H9 (cell line): ENCODE measurements at regions not wholly inside any gene's neighbourhood (a gene's known extent, or its start where the extent isn't known, plus 50 kb on each side); places are given as distances from the start of the nearest gene placed in this dataset.

Experiments
- DNase-seq: peaks from one replicate; pipeline ENCODE4 v3.0.0-alpha.2; 2017
- H2AFZ ChIP-seq: one replicate; pipeline ENCODE4 v1.6.1; 2013; ENCODE audit warnings: mild to moderate bottlenecking, low read length, control low read depth, moderate library complexity
- H2AK5ac ChIP-seq: 2 replicates; pipeline ENCODE4 v1.6.1; 2013; ENCODE audit warnings: low read length, control low read depth, mixed read lengths; ENCODE audit not compliant: insufficient read length
- H2BK120ac ChIP-seq: one replicate; pipeline ENCODE4 v1.6.1; 2013; ENCODE audit warnings: low read depth, mild to moderate bottlenecking, low read length, control low read depth, inconsistent platforms; ENCODE audit not compliant: poor library complexity, severe bottlenecking
- H2BK12ac ChIP-seq: 2 replicates; pipeline ENCODE4 v1.6.1; 2013; ENCODE audit warnings: low read length, control low read depth, mixed read lengths, low read depth; ENCODE audit not compliant: insufficient read length
- H2BK15ac ChIP-seq: 2 replicates; pipeline ENCODE4 v1.6.1; 2013; ENCODE audit warnings: low read depth, low read length, control low read depth
- H2BK20ac ChIP-seq: one replicate; pipeline ENCODE4 v1.6.1; 2013; ENCODE audit warnings: low read depth, mild to moderate bottlenecking, low read length, control low read depth, inconsistent platforms; ENCODE audit not compliant: poor library complexity, severe bottlenecking
- H2BK5ac ChIP-seq: 2 replicates; pipeline ENCODE4 v1.6.1; 2013; ENCODE audit warnings: low read length, control low read depth, mixed read lengths; ENCODE audit not compliant: insufficient read length
- H3K14ac ChIP-seq: 2 replicates; pipeline ENCODE4 v1.6.1; 2013; ENCODE audit warnings: low read length, control low read depth; ENCODE audit not compliant: insufficient read depth
- H3K18ac ChIP-seq: 2 replicates; pipeline ENCODE4 v1.6.1; 2013; ENCODE audit warnings: low read depth, mild to moderate bottlenecking, mixed read lengths, low read length, control low read depth; ENCODE audit not compliant: insufficient read length
- H3K23ac ChIP-seq: 2 replicates; pipeline ENCODE4 v1.6.1; 2013; ENCODE audit warnings: low read length, control low read depth, mixed read lengths, low read depth; ENCODE audit not compliant: insufficient read length
- H3K23me2 ChIP-seq: 2 replicates; pipeline ENCODE4 v1.6.1; 2013; ENCODE audit warnings: low read depth, mild to moderate bottlenecking, mixed read lengths, low read length, control low read depth; ENCODE audit not compliant: insufficient read length, poor library complexity, severe bottlenecking
- H3K27ac ChIP-seq: 2 replicates; pipeline ENCODE4 v1.5.1; 2013; ENCODE audit warnings: low read length, control low read depth, mixed read lengths, low read depth; ENCODE audit not compliant: insufficient read length
- H3K27me3 ChIP-seq: 2 replicates; pipeline ENCODE4 v1.6.1; 2013; ENCODE audit warnings: low read length, control low read depth, inconsistent platforms; ENCODE audit not compliant: insufficient read depth
- H3K4ac ChIP-seq: 2 replicates; pipeline ENCODE4 v1.6.1; 2013; ENCODE audit warnings: low read depth, mild to moderate bottlenecking, control low read depth, inconsistent platforms, low read length, moderate library complexity
- H3K4me1 ChIP-seq: 2 replicates; pipeline ENCODE4 v1.6.1; 2013; ENCODE audit warnings: low read length, control low read depth, inconsistent platforms; ENCODE audit not compliant: insufficient read depth
- H3K4me2 ChIP-seq: 2 replicates; pipeline ENCODE4 v1.6.1; 2013; ENCODE audit warnings: low read length, control low read depth, mixed read lengths; ENCODE audit not compliant: insufficient read length, insufficient read depth
- H3K56ac ChIP-seq: 2 replicates; pipeline ENCODE4 v1.6.1; 2013; ENCODE audit warnings: low read depth, mild to moderate bottlenecking, mixed read lengths, low read length, control low read depth; ENCODE audit not compliant: insufficient read length
- H3K79me1 ChIP-seq: 2 replicates; pipeline ENCODE4 v1.6.1; 2013; ENCODE audit warnings: low read depth, mild to moderate bottlenecking, moderate library complexity, low read length, control low read depth, inconsistent platforms; ENCODE audit not compliant: insufficient read depth, poor library complexity, severe bottlenecking
- H3K79me2 ChIP-seq: 2 replicates; pipeline ENCODE4 v1.6.1; 2013; ENCODE audit warnings: low read length, control low read depth, inconsistent platforms; ENCODE audit not compliant: insufficient read depth
- H3K9ac ChIP-seq: 2 replicates; pipeline ENCODE4 v1.6.1; 2013; ENCODE audit warnings: low read length, control low read depth, mixed read lengths; ENCODE audit not compliant: insufficient read length; ENCODE audit errors: extremely low read depth
- H3K9me3 ChIP-seq: one replicate; pipeline ENCODE4 v1.6.1; 2013; ENCODE audit warnings: low read depth, low read length, inconsistent platforms; ENCODE audit not compliant: control insufficient read depth
- H3T11ph ChIP-seq: one replicate; pipeline ENCODE4 v1.6.1; 2013; ENCODE audit warnings: mild to moderate bottlenecking, low read length, control low read depth, inconsistent platforms
- H4K20me1 ChIP-seq: one replicate; pipeline ENCODE4 v1.6.1; 2013; ENCODE audit not compliant: control insufficient read depth, insufficient read length, insufficient read depth
- H4K5ac ChIP-seq: 2 replicates; pipeline ENCODE4 v1.6.1; 2013; ENCODE audit warnings: low read depth, mild to moderate bottlenecking, mixed read lengths, low read length, control low read depth; ENCODE audit not compliant: insufficient read length
- H4K8ac ChIP-seq: replicated peaks from 2 replicates; pipeline ENCODE4 v1.6.1; 2013; ENCODE audit warnings: low read length, control low read depth, mixed read lengths, low read depth; ENCODE audit not compliant: insufficient read length
- H4K91ac ChIP-seq: 2 replicates; pipeline ENCODE4 v1.6.1; 2013; ENCODE audit warnings: low read depth, mild to moderate bottlenecking, moderate library complexity, mixed read lengths, low read length, control low read depth; ENCODE audit not compliant: insufficient read length
- H3K27ac Mint-ChIP-seq, 3 experiments: 2 replicates in 2 of 3; 3 replicates in 1 of 3; pipeline ENCODE4 v1.8.0; 2020 to 2021; ENCODE audit warnings: mixed read lengths in 3 of 3, mild to moderate bottlenecking in 1 of 3, moderate library complexity in 1 of 3
- H3K27me3 Mint-ChIP-seq: 2 replicates; pipeline ENCODE4 v1.8.0; 2021; ENCODE audit warnings: low read depth, mild to moderate bottlenecking, moderate library complexity, mixed read lengths
- H3K36me3 Mint-ChIP-seq, 3 experiments: 2 replicates in 2 of 3; 3 replicates in 1 of 3; pipeline ENCODE4 v1.8.0; 2020 to 2021; ENCODE audit warnings: low read depth in 3 of 3, mixed read lengths in 3 of 3; ENCODE audit not compliant: insufficient read depth in 1 of 3
- H3K4me1 Mint-ChIP-seq, 2 experiments: 2 replicates each; pipeline ENCODE4 v1.8.0; 2020; ENCODE audit warnings: mixed read lengths in 2 of 2
- H3K4me3 Mint-ChIP-seq, 2 experiments: 2 replicates in 1 of 2; 3 replicates in 1 of 2; pipeline ENCODE4 v1.8.0; 2020 to 2021; ENCODE audit warnings: mild to moderate bottlenecking in 2 of 2, mixed read lengths in 2 of 2, moderate library complexity in 1 of 2
- H3K9me3 Mint-ChIP-seq, 2 experiments: 2 replicates in 1 of 2; 3 replicates in 1 of 2; pipeline ENCODE4 v1.8.0; 2020; ENCODE audit warnings: mild to moderate bottlenecking in 2 of 2, mixed read lengths in 2 of 2, moderate library complexity in 1 of 2
- CTCF ChIP-seq: fragments of 200-600 bp; sonication (generic); conservative IDR thresholded peaks from 3 replicates; pipeline ENCODE4 v1.8.0; 2021; ENCODE audit warnings: antibody characterized with exemption, mild to moderate bottlenecking
- WGBS: extraction: QIAGEN DNeasy Blood & Tissue Kit; methylation state at CpG from one replicate; pipeline ENCODE4 v1.1.7; 2013; ENCODE audit warnings: missing lambda C conversion rate, low lambda C conversion rate, mixed read lengths; ENCODE audit not compliant: insufficient read length; ENCODE audit errors: extremely low coverage; 5-methylcytosine and 5-hydroxymethylcytosine counted together

- H3K27ac Mint-ChIP-seq = no peak overlapping the region
- no peak overlapping the region for H4K91ac ChIP-seq
- H3T11ph ChIP-seq = no peak overlapping the region
- no peak overlapping the region for H3K18ac ChIP-seq
- no peak overlapping the region for H2BK12ac ChIP-seq
- no peak overlapping the region for H2AK5ac ChIP-seq
- H3K79me1 ChIP-seq = no peaks in the 10 kb centered on the region
- H3K27me3 ChIP-seq = no peaks in the 10 kb centered on the region
- no peak overlapping the region for H3K4me3 Mint-ChIP-seq
- H3K23ac ChIP-seq = no peak overlapping the region
- no CpG with 5 or more reads among the region's 4 CpGs for WGBS
- no peaks in the 10 kb centered on the region for H3K9me3 Mint-ChIP-seq
- H2BK20ac ChIP-seq = no peak overlapping the region
- H3K4ac ChIP-seq = no peak overlapping the region
- H3K4me1 Mint-ChIP-seq = 0 out of 4 replicates have a peak, but pooled peaks cover 0 to 3% of the 10 kb centered on the region in 2 experiments
- H4K20me1 ChIP-seq = no peaks in the 10 kb centered on the region
- DNase-seq = no peak
- H3K79me2 ChIP-seq = no peaks in the 10 kb centered on the region
- H3K14ac ChIP-seq = no peak overlapping the region
- no peak overlapping the region for H2BK5ac ChIP-seq
- no peak overlapping the region for H4K8ac ChIP-seq
- H3K23me2 ChIP-seq = no peaks in the 10 kb centered on the region
- H2BK120ac ChIP-seq = no peak overlapping the region
- H4K5ac ChIP-seq = no peak overlapping the region
- H3K27ac ChIP-seq = no peak overlapping the region
- H3K36me3 Mint-ChIP-seq = no peaks in the 10 kb centered on the region
- no peaks in the 10 kb centered on the region for H3K9me3 ChIP-seq
- no peak overlapping the region for H2BK15ac ChIP-seq
- no peak overlapping the region for H3K56ac ChIP-seq
- H3K4me2 ChIP-seq = no peak overlapping the region
- no peaks in the 10 kb centered on the region for H3K27me3 Mint-ChIP-seq
- no peak overlapping the region for H2AFZ ChIP-seq
- no peak for TF ChIP-seq CTCF
- no peak overlapping the region for H3K9ac ChIP-seq
- no peaks in the 10 kb centered on the region for H3K4me1 ChIP-seq
Observed at GRCh38 chr4:81700189-81700588, 228.5 kb upstream of the RASGEF1B start.
